Activated naive CD4-positive, alpha-beta T cell treated with anti-CD3 and anti-CD28 coated beads, Interleukin-2, amount 50 U/mL, for 24 hours (primary cell): ENCODE measurements at regions not wholly inside any gene's neighbourhood (a gene's known extent, or its start where the extent isn't known, plus 50 kb on each side); places are given as distances from the start of the nearest gene placed in this dataset.

Source experiments
- H3K27ac Mint-ChIP-seq: one replicate; pipeline ENCODE4 v1.8.0; 2021; ENCODE audit warnings: mild to moderate bottlenecking, mixed read lengths
- H3K27me3 Mint-ChIP-seq: one replicate; pipeline ENCODE4 v1.8.0; 2021; ENCODE audit warnings: mixed read lengths
- H3K36me3 Mint-ChIP-seq: one replicate; pipeline ENCODE4 v1.8.0; 2021; ENCODE audit warnings: mixed read lengths
- H3K4me1 Mint-ChIP-seq: one replicate; pipeline ENCODE4 v1.8.0; 2021; ENCODE audit warnings: mixed read lengths
- H3K4me3 Mint-ChIP-seq: one replicate; pipeline ENCODE4 v1.8.0; 2021; ENCODE audit warnings: mild to moderate bottlenecking, mixed read lengths
- H3K9me3 Mint-ChIP-seq: one replicate; pipeline ENCODE4 v1.8.0; 2021; ENCODE audit warnings: mixed read lengths

- no peaks in the 10 kb centered on the region for H3K9me3 Mint-ChIP-seq
- H3K27me3 Mint-ChIP-seq = no peaks in the 10 kb centered on the region
- no peak overlapping the region for H3K4me3 Mint-ChIP-seq
Measured at GRCh38 chrX:79300856-79301255, 66.3 kb downstream of the ITM2A start.

GRCh38 chrX:79290596-79290995 lies 76.5 kb downstream of the ITM2A start:
- H3K9me3 Mint-ChIP-seq = peaks cover 5% of the 10 kb centered on the region
- no peak overlapping the region for H3K27ac Mint-ChIP-seq
- H3K4me1 Mint-ChIP-seq = peaks cover 41% of the 10 kb centered on the region
- H3K27me3 Mint-ChIP-seq = no peaks in the 10 kb centered on the region
- no peak overlapping the region for H3K4me3 Mint-ChIP-seq
- peaks cover 4% of the 10 kb centered on the region for H3K36me3 Mint-ChIP-seq

More at GRCh38 chrX:79300856-79301255, 66.3 kb downstream of the ITM2A start:
- Mint-ChIP-seq H3K4me1 (no peaks in the 10 kb centered on the region), H3K36me3 (no peaks in the 10 kb centered on the region), H3K27ac (no peak overlapping the region)

DNA sequence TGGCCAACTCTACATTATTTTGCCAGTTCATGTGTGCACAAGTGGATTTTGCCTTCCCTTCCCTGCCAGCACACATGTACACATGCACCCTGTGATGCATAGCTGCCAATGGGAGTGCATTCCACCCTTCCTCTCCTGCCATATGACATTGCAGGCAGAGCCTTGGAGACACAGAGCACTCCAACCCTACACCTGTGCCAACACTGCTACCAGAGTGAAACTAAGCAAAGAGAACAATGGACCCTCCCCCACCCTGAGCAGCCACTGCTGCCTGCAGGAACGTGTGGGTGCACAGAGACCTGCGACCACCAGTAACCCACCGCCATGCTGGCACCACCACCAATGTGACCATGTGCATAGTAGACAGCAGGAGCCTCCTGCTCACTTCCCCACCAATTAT lies 78.4 kb downstream of the ITM2A start:
- Mint-ChIP-seq H3K36me3 (peaks cover 2% of the 10 kb centered on the region), H3K27me3 (no peaks in the 10 kb centered on the region), H3K4me3 (no peak overlapping the region), H3K9me3 (no peaks in the 10 kb centered on the region), H3K27ac (no peak overlapping the region), H3K4me1 (peaks cover 45% of the 10 kb centered on the region)

DNA sequence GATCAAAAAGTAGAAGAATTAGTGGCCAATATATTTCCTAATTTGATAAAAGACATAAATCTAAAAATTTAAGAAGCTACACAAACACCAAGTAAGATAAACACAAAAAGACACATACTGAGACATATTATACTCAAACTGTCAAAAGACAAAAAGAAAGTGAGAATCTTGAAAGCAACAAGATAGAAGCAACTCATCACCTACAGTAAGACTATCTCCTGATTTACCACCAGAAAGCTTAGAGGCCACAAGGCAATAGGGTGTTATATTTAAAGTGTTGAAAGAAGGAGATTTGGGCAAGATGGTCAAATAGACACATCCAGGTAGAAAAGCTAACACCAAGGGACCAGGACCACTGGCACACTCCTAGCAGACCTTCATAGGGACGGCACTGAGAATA lies 79.4 kb downstream of the ITM2A start:
- H3K36me3 Mint-ChIP-seq = peaks cover 2% of the 10 kb centered on the region
- peaks cover 45% of the 10 kb centered on the region for H3K4me1 Mint-ChIP-seq
- peak overlapping the region; percentile 57 for H3K4me3 Mint-ChIP-seq
- H3K27me3 Mint-ChIP-seq = no peaks in the 10 kb centered on the region
- peak overlapping the region; percentile 52 for H3K27ac Mint-ChIP-seq
- H3K9me3 Mint-ChIP-seq = no peaks in the 10 kb centered on the region

DNA sequence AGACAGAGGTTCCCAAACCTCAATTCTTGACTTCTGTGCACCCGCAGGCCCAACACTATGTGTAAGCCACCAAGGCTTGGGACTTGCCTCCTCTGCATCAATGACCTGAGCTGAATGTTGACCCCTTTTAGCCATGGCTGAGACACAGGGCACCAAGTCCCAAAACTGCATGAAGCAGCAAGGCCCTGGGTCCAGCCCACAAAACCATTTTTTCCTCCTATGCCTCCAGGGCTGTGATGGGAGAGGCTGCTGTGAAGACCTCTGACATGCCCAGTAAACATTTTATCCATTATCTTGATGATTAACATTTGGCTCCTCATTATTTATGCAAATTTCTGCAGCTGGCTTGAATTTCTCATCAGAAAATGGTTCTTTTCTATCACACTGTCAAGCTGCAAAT lies 85.4 kb downstream of the ITM2A start:
- Mint-ChIP-seq H3K36me3 (peaks cover 16% of the 10 kb centered on the region), H3K27ac (no peak overlapping the region), H3K27me3 (no peaks in the 10 kb centered on the region), H3K4me3 (no peak overlapping the region), H3K4me1 (peaks cover 9% of the 10 kb centered on the region), H3K9me3 (no peaks in the 10 kb centered on the region)

DNA sequence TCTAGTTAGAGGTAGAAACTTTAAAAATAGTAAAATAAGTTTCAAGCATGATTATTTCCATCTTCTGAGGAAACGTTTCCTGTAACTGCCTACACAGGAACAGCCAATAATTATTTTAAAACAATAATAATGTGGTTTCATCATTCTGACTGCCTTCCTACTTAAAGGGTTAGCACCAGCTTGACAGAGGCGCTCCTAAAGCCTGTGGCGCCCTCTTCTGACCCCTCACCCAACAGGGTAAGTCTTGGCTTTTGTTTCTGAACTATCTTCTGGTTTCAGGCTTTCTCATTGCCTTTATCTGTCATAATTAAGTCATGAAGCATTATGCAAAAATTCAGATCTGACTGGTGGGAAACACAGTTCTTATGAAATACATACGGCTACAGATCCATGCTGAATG lies 96.7 kb downstream of the ITM2A start:
- peak overlapping the region; percentile 47 for H3K27ac Mint-ChIP-seq
- peaks cover 2% of the 10 kb centered on the region for H3K36me3 Mint-ChIP-seq
- H3K4me1 Mint-ChIP-seq = peaks cover 61% of the 10 kb centered on the region
- H3K9me3 Mint-ChIP-seq = no peaks in the 10 kb centered on the region
- H3K27me3 Mint-ChIP-seq = no peaks in the 10 kb centered on the region
- H3K4me3 Mint-ChIP-seq = peak overlapping the region; percentile 6

DNA sequence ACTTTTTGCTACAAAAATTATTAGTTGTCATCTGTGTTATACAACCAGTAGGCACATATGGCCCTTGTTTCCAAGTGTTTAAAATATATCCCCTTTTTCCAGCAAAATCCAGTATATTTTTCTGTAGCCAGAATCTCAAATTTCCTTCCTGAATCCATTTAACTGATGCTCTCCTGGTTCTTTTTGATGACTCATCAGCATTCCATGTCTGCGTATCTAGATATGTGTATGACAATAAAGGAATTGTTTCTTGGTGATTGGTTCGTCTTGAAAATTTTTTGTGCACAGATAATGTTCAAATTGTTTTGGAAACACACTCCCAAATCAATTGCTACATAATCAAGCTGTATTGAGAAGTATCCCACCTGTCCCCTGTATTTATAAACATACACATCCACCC lies 98.3 kb downstream of the ITM2A start:
- H3K27ac Mint-ChIP-seq = peak overlapping the region; percentile 77
- peaks cover 68% of the 10 kb centered on the region for H3K4me1 Mint-ChIP-seq
- H3K36me3 Mint-ChIP-seq = no peaks in the 10 kb centered on the region
- no peaks in the 10 kb centered on the region for H3K27me3 Mint-ChIP-seq
- H3K4me3 Mint-ChIP-seq = peak overlapping the region; percentile 1
- H3K9me3 Mint-ChIP-seq = no peaks in the 10 kb centered on the region

- H3K36me3 Mint-ChIP-seq = peaks cover 5% of the 10 kb centered on the region
- peak overlapping the region; percentile 9 for H3K4me3 Mint-ChIP-seq
- no peaks in the 10 kb centered on the region for H3K27me3 Mint-ChIP-seq
- H3K9me3 Mint-ChIP-seq = peaks cover 7% of the 10 kb centered on the region
- H3K27ac Mint-ChIP-seq = peak overlapping the region; percentile 47
- peaks cover 78% of the 10 kb centered on the region for H3K4me1 Mint-ChIP-seq
Measured at GRCh38 chrX:79266702-79267101, 100.4 kb downstream of the ITM2A start.

DNA sequence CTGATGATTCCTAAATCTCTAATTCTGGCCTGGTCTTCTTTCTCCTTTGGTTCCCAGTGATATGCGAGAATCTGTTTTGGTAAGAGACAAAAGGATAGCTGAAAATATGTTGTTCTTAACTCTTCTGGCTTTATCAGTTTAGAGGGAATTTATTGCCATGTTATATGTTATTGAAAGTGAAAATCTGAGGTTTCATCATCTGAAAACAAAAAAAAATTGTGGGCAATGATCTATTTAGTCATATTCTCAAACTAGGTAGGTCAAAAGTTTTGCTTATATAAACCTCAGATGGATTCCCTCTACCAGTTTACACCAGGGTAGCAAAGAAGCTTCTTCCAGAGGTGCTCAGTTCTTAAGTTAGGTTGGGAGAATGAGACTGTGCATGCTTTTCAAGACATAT lies 103.6 kb downstream of the ITM2A start:
- Mint-ChIP-seq H3K36me3 (peaks cover 5% of the 10 kb centered on the region), H3K4me1 (peaks cover 79% of the 10 kb centered on the region), H3K4me3 (peak overlapping the region; percentile 71), H3K9me3 (peaks cover 7% of the 10 kb centered on the region), H3K27me3 (no peaks in the 10 kb centered on the region), H3K27ac (peak overlapping the region; percentile 98)

GRCh38 chrX:79259073-79259689 lies 108.0 kb downstream of the ITM2A start:
- Mint-ChIP-seq H3K36me3 (peaks cover 10% of the 10 kb centered on the region), H3K27ac (peak overlapping the region; percentile 90), H3K9me3 (peaks cover 18% of the 10 kb centered on the region), H3K4me3 (peak overlapping the region; percentile 60), H3K27me3 (no peaks in the 10 kb centered on the region), H3K4me1 (peaks cover 82% of the 10 kb centered on the region)

DNA sequence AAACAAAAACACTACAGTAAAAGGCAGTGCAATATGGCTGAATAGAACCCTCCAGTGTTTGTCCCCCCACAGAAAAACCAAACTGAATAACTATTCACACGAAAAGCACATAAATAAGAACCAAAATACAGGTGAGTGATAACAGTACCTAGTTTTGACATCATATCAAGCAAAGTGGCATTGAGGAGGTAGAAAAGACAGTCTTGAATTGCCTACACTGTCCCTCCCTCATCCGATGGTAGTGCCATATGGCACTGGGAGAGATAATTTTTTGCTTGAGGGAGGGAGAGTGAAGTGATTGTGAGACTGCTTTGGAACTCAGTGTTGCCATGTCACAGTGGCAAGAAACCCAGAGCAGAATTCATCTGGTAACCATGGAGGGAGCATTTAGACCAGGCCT lies 99.2 kb downstream of the GPR174 start:
- peaks cover 58% of the 10 kb centered on the region for H3K4me1 Mint-ChIP-seq
- no peaks in the 10 kb centered on the region for H3K9me3 Mint-ChIP-seq
- no peak overlapping the region for H3K4me3 Mint-ChIP-seq
- peak overlapping the region; percentile 62 for H3K27ac Mint-ChIP-seq
- H3K36me3 Mint-ChIP-seq = peaks cover 20% of the 10 kb centered on the region
- no peaks in the 10 kb centered on the region for H3K27me3 Mint-ChIP-seq

DNA sequence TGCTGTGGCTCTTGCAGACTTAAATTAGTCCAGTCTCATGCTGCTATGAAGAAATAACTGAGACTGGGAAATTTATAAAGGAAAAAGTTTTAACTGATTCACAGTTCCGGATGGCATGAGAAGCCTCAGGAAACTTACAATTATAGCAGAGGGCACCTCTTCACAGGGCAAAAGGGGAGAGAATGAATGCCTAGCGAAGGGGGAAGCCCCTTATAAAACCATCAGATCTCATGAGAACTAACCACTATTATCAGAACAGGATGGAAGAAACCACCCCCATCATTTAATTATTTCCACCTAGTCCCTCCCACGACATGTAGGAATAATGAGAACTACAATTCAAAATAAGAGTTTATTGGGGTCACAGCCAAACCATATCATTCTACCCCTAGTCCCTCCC lies 91.4 kb downstream of the GPR174 start:
- peaks cover 16% of the 10 kb centered on the region for H3K36me3 Mint-ChIP-seq
- H3K4me3 Mint-ChIP-seq = peak overlapping the region; percentile 45
- peaks cover 39% of the 10 kb centered on the region for H3K4me1 Mint-ChIP-seq
- H3K27ac Mint-ChIP-seq = peak overlapping the region; percentile 79
- H3K27me3 Mint-ChIP-seq = no peaks in the 10 kb centered on the region
- peaks cover 6% of the 10 kb centered on the region for H3K9me3 Mint-ChIP-seq

DNA sequence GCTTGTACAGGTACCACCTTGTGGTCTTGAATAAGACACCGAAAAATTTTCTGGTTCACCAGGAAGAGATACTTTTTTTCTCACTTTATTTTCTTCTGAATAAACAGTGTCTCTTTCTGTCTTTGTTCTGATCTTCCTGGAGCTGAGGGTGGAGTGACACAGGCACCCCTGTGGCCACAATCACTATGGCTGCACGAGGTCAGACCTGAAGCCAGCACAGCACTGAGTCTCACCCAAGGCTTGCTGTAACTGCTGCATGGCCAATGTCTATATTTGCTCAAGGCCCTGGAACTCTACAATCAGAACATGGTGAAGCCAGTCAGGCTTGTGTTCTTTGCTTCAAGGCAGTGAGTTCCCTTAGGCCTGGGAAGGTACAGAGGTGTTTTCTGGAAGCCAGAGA lies 87.2 kb downstream of the GPR174 start:
- Mint-ChIP-seq H3K36me3 (peaks cover 8% of the 10 kb centered on the region), H3K27me3 (no peaks in the 10 kb centered on the region), H3K4me1 (peaks cover 61% of the 10 kb centered on the region), H3K4me3 (no peak overlapping the region), H3K9me3 (peaks cover 6% of the 10 kb centered on the region), H3K27ac (peak overlapping the region; percentile 46)
